Activated naive CD8-positive, alpha-beta T cell treated with anti-CD3 and anti-CD28 coated beads, Interleukin-2, amount 50 U/mL, for 24 hours (primary cell): ENCODE measurements at regions not wholly inside any gene's neighbourhood (a gene's known extent, or its start where the extent isn't known, plus 50 kb on each side); places are given as distances from the start of the nearest gene placed in this dataset.
"Not testable (repeated sequence)": the region's sequence is repeated elsewhere in the genome, so short reads cannot be mapped to it uniquely, and the experiment has no call there.

Source experiments
- ATAC-seq: fragments of 150-1000 bp; cut with Tn5 transposase; one replicate; pipeline ENCODE4 v1.10.0; 2021
- DNase-seq: peaks from one replicate; pipeline ENCODE4 v3.0.0; 2021
- H3K27ac Mint-ChIP-seq: one replicate; pipeline ENCODE4 v1.8.0; 2021; ENCODE audit warnings: mild to moderate bottlenecking, mixed read lengths
- H3K27me3 Mint-ChIP-seq: one replicate; pipeline ENCODE4 v1.8.0; 2021; ENCODE audit warnings: mixed read lengths
- H3K36me3 Mint-ChIP-seq: one replicate; pipeline ENCODE4 v1.8.0; 2021; ENCODE audit warnings: low read depth, mixed read lengths
- H3K4me1 Mint-ChIP-seq: one replicate; pipeline ENCODE4 v1.8.0; 2021; ENCODE audit warnings: mixed read lengths
- H3K4me3 Mint-ChIP-seq: one replicate; pipeline ENCODE4 v1.8.0; 2021; ENCODE audit warnings: mild to moderate bottlenecking, moderate library complexity, mixed read lengths
- H3K9me3 Mint-ChIP-seq: one replicate; pipeline ENCODE4 v1.8.0; 2021; ENCODE audit warnings: mixed read lengths

DNA sequence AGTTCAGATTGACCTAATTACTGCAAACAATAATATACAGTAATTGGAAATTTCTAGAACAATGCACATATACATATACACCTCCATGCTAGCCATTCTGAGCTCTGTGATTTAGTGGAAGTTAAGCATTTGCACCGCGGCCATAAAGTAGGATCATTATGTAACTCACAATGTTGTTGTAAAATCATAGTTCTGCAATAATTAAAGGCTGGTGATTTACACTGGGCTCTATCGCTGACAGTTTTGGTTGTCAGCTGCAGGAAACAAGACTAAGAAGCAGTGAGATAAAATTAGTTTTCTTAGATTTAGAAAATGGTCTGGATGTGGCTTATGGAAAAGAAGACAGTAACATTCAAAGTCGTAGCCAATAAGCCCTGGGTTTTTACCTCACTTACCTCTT is 776.3 kb downstream of the TMEM121 start:
- Mint-ChIP-seq H3K4me1 (peaks cover 14% of the 10 kb centered on the region), H3K9me3 (no peaks in the 10 kb centered on the region), H3K27me3 (peaks cover 6% of the 10 kb centered on the region), H3K36me3 (no peaks in the 10 kb centered on the region), H3K4me3 (no peak overlapping the region), H3K27ac (no peak overlapping the region)
- ATAC-seq (no peak), DNase-seq (no peak)

GRCh38 chr14:106304271-106304670 is 777.9 kb downstream of the TMEM121 start:
- DNase-seq: no peak
- no peak overlapping the region for H3K4me3 Mint-ChIP-seq
- H3K4me1 Mint-ChIP-seq: peaks cover 14% of the 10 kb centered on the region
- no peaks in the 10 kb centered on the region for H3K9me3 Mint-ChIP-seq
- H3K27me3 Mint-ChIP-seq: peaks cover 3% of the 10 kb centered on the region
- no peak overlapping the region for H3K27ac Mint-ChIP-seq
- no peaks in the 10 kb centered on the region for H3K36me3 Mint-ChIP-seq
- no peak for ATAC-seq

DNA sequence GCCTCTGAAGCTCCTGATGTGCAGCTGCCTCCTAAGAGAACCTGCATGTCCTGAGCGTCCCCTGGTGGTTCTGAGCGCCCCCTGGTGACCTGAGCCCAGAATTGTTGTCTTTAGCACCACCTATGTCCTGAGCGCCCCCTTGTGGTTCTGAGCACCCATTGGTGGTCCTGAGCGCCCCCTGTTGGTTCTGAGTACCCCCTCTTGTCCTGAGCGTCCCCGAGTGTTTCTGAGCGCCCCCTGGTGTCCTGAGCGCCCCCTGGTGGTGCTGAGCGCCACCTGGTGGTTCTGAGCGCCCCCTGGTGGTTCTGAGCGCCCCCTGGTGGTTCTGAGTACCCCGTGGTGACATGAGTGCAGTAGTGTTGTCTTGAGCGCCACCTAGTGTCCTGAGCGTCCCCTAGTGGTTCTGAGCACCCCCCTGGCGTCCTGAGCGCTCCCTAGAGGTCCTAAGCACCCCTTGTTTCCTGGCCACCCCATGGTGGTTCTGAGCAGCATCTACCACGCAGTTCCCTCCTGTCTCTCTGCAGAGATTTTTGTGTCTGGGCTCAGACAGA is 782.5 kb downstream of the TMEM121 start:
- no peaks in the 10 kb centered on the region for H3K9me3 Mint-ChIP-seq
- peak; percentile 97 for ATAC-seq
- no peak overlapping the region for H3K4me3 Mint-ChIP-seq
- H3K27me3 Mint-ChIP-seq: peaks cover 3% of the 10 kb centered on the region
- no peak overlapping the region for H3K27ac Mint-ChIP-seq
- peak; percentile 96 for DNase-seq
- H3K4me1 Mint-ChIP-seq: no peaks in the 10 kb centered on the region
- H3K36me3 Mint-ChIP-seq: no peaks in the 10 kb centered on the region

DNA sequence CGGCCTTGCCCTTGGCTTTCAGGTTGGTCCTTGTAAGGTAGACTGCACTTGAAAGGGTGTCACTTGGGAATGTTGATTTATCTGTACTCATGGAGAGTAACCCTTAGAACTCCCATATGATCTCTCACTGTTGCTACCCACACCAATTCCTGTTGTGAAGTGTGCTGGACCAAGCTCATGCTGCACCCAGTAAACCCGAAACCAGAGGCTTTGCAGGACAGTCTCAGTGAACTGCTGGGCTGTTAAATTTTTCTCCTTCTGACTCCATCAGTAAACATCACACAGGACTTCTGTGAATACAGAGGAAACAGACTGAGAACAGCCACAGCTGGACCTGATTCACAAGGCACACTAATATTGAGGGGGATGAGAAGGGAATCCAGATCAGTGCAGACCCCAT is 783.0 kb downstream of the TMEM121 start:
- Mint-ChIP-seq H3K9me3 (no peaks in the 10 kb centered on the region), H3K36me3 (no peaks in the 10 kb centered on the region), H3K27me3 (peaks cover 3% of the 10 kb centered on the region), H3K4me1 (no peaks in the 10 kb centered on the region), H3K4me3 (no peak overlapping the region), H3K27ac (no peak overlapping the region)
- DNase-seq (no peak), ATAC-seq (no peak)

- Mint-ChIP-seq H3K4me1 (no peaks in the 10 kb centered on the region), H3K36me3 (no peaks in the 10 kb centered on the region), H3K4me3 (no peak overlapping the region), H3K9me3 (no peaks in the 10 kb centered on the region), H3K27me3 (peaks cover 3% of the 10 kb centered on the region), H3K27ac (no peak overlapping the region)
- DNase-seq (no peak), ATAC-seq (no peak)
Measured at GRCh38 chr14:106315436-106315835, 789.1 kb downstream of the TMEM121 start.

DNA sequence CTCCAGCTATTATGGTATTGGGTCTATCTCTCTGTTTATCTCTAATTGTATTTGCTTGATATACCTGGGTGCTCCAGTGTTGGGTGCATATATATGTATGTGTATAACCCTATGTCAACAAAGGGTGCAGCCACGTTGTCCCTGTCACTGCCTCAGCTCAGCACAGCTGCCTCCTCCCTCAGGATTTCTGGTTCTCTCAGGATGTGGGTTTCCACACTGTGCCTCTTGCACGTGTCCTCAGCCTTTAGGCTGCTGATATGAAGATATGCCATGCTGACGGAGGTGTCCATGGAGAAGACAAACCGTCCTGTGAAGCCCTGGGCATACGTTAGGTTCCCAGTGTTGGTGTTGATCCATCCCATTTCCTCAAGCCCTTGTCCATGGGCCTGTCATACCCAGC is 791.2 kb downstream of the TMEM121 start:
- DNase-seq: no peak
- no peak overlapping the region for H3K4me3 Mint-ChIP-seq
- peaks cover 4% of the 10 kb centered on the region for H3K27me3 Mint-ChIP-seq
- no peaks in the 10 kb centered on the region for H3K4me1 Mint-ChIP-seq
- ATAC-seq: no peak
- H3K27ac Mint-ChIP-seq: no peak overlapping the region
- no peaks in the 10 kb centered on the region for H3K9me3 Mint-ChIP-seq
- no peaks in the 10 kb centered on the region for H3K36me3 Mint-ChIP-seq

DNA sequence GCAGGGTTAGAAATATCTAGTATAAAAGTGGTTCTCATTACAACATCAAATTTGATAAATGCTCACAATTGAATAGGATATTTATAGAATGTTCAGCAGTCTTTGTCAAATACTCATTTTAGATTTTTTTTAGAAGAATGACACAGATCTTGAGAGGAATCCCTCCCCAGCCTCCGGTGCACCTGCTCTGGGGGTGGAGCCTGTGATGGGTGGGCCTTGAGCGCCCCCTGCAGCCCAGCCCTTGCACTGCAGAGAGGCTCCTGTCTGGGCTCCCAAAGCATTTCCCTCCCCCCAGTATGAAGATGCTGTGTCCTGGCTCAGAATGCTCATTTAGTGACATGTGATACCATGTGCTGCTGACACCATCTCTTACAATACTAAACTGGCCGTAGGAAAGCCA is 792.3 kb downstream of the TMEM121 start:
- Mint-ChIP-seq H3K4me1 (no peaks in the 10 kb centered on the region), H3K9me3 (no peaks in the 10 kb centered on the region), H3K27me3 (peaks cover 4% of the 10 kb centered on the region), H3K36me3 (no peaks in the 10 kb centered on the region), H3K27ac (no peak overlapping the region), H3K4me3 (no peak overlapping the region)
- ATAC-seq: no peak
- peak; percentile 60 for DNase-seq

GRCh38 chr14:106323970-106324369 is 797.6 kb downstream of the TMEM121 start:
- not testable (repeated sequence) for H3K4me1 Mint-ChIP-seq, H3K9me3 Mint-ChIP-seq, H3K27ac Mint-ChIP-seq, H3K27me3 Mint-ChIP-seq, ATAC-seq, H3K36me3 Mint-ChIP-seq, H3K4me3 Mint-ChIP-seq
- peak; percentile 44 for DNase-seq

- no peaks in the 10 kb centered on the region for H3K36me3 Mint-ChIP-seq
- no peaks in the 10 kb centered on the region for H3K4me1 Mint-ChIP-seq
- no peak overlapping the region for H3K4me3 Mint-ChIP-seq
- H3K9me3 Mint-ChIP-seq: no peaks in the 10 kb centered on the region
- ATAC-seq: no peak
- no peak overlapping the region for H3K27ac Mint-ChIP-seq
- peaks cover 2% of the 10 kb centered on the region for H3K27me3 Mint-ChIP-seq
- DNase-seq: no peak
Measured at GRCh38 chr14:106327234-106327633, 800.9 kb downstream of the TMEM121 start.

GRCh38 chr14:106327702-106328353 is 801.4 kb downstream of the TMEM121 start:
- H3K9me3 Mint-ChIP-seq, DNase-seq, H3K27ac Mint-ChIP-seq, H3K4me3 Mint-ChIP-seq, H3K4me1 Mint-ChIP-seq, H3K36me3 Mint-ChIP-seq, H3K27me3 Mint-ChIP-seq, ATAC-seq: not testable (repeated sequence)

- H3K27ac Mint-ChIP-seq, H3K27me3 Mint-ChIP-seq: not testable (repeated sequence)
Measured at GRCh38 chr14:106329243-106329642, 802.9 kb downstream of the TMEM121 start.

DNA sequence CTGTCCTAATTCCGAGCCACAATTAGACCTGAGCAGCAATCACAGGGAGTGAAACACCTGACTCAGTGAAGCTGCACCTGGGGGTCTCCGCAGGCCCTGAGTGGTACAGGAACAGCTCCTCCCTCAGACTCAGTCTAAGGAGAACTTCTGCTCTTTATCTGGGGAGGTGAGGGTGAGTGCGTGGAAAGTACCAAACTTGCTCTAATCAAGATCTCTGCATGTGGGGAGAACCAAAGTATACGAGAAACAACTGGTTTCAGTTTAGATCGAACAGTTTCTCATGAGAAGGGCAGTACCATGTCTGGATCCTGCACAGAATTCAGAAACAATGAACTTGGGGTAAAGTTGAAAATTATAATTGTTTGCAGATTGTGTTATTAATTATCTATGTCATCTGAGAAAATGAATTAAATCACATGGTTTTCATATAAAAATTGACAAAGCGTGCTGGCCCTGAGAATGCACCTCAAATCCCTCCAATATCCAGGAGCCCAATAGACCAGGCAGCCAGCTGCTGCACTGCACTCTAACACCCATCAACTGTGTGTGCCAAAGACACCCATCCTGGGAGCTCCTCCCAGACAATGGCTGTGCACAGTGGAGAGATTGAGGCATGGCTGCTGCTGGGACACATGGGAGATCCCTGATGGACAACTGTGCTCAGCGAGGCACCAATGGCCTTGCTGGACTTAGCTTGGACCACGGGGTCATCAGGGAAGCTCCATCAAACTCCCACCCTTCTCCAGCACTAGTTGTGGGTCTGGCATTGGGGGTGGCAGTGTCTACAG is 803.8 kb downstream of the TMEM121 start:
- not testable (repeated sequence) for H3K4me3 Mint-ChIP-seq, H3K9me3 Mint-ChIP-seq, H3K27ac Mint-ChIP-seq, H3K4me1 Mint-ChIP-seq, DNase-seq, ATAC-seq, H3K27me3 Mint-ChIP-seq, H3K36me3 Mint-ChIP-seq

More at GRCh38 chr14:106329243-106329642, 802.9 kb downstream of the TMEM121 start:
- not testable (repeated sequence) for H3K9me3 Mint-ChIP-seq, DNase-seq, H3K4me1 Mint-ChIP-seq, H3K4me3 Mint-ChIP-seq, ATAC-seq, H3K36me3 Mint-ChIP-seq

GRCh38 chr14:106334428-106335109 is 808.2 kb downstream of the TMEM121 start:
- not testable (repeated sequence) for H3K27ac Mint-ChIP-seq, H3K4me3 Mint-ChIP-seq, H3K27me3 Mint-ChIP-seq, H3K9me3 Mint-ChIP-seq, H3K36me3 Mint-ChIP-seq, H3K4me1 Mint-ChIP-seq
- peak; percentile 98 for DNase-seq
- peak; percentile 54 for ATAC-seq

DNA sequence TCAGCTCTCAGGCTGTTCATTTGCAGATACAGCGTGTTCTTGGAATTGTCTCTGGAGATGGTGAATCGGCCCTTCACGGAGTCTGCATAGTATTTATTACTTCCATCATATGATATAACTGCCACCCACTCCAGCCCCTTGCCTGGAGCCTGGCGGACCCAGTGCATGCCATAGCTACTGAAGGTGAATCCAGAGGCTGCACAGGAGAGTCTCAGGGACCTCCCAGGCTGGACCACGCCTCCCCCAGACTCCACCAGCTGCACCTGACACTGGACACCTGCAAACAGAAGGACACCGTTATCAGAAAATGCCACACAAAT is 808.7 kb downstream of the TMEM121 start:
- peak; percentile 36 for ATAC-seq
- not testable (repeated sequence) for H3K36me3 Mint-ChIP-seq, H3K27me3 Mint-ChIP-seq, DNase-seq, H3K4me1 Mint-ChIP-seq, H3K9me3 Mint-ChIP-seq, H3K27ac Mint-ChIP-seq, H3K4me3 Mint-ChIP-seq

- H3K27ac Mint-ChIP-seq, H3K9me3 Mint-ChIP-seq, ATAC-seq: not testable (repeated sequence)
Measured at GRCh38 chr14:106338775-106339174, 812.4 kb downstream of the TMEM121 start.

More at GRCh38 chr14:106338775-106339174, 812.4 kb downstream of the TMEM121 start:
- not testable (repeated sequence) for DNase-seq, H3K4me1 Mint-ChIP-seq, H3K4me3 Mint-ChIP-seq, H3K36me3 Mint-ChIP-seq
- peaks cover 12% of the 10 kb centered on the region for H3K27me3 Mint-ChIP-seq
